ENCODE measurements at regions not wholly inside any gene's neighbourhood (a gene's known extent, or its start where the extent isn't known, plus 50 kb on each side); places are given as distances from the start of the nearest gene placed in this dataset.

DNA sequence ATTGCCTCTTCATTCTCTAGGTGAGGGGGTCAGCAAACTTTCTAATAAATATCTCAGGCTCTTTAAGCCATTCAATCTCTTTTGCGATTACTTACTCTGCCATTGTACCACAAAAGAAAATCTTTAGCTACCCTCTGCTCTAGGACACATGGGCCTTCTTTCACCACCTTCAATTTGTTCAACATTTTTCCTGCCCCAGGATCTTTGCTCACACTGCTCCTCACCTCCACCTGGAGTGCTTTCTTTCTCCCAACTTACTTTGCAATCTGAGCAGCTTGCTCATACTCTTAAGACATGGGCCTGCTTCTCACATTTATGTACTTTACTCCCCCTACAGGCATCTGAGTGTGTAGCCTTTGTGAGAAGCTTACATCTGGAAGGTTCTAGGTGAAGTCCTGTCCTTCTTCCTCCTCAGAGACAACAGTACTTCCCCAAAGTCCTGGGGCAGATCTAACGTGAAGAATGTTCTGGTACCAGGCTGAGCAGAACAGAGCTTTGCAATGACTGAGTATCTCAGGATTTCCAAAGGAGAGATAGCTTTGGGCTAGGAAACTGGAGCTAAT lies 55.0 kb upstream of the PRDM5 start:
- DNase-seq = peak; percentile 59
- H3K27me3 ChIP-seq = no peaks in the 10 kb centered on the region
- no peaks in the 10 kb centered on the region for H3K36me3 ChIP-seq
- no peak overlapping the region for H3K9ac ChIP-seq (ENCODE audit: low read depth in 2 of 2, low read length in 2 of 2)
- TF ChIP-seq, protein P1, sequence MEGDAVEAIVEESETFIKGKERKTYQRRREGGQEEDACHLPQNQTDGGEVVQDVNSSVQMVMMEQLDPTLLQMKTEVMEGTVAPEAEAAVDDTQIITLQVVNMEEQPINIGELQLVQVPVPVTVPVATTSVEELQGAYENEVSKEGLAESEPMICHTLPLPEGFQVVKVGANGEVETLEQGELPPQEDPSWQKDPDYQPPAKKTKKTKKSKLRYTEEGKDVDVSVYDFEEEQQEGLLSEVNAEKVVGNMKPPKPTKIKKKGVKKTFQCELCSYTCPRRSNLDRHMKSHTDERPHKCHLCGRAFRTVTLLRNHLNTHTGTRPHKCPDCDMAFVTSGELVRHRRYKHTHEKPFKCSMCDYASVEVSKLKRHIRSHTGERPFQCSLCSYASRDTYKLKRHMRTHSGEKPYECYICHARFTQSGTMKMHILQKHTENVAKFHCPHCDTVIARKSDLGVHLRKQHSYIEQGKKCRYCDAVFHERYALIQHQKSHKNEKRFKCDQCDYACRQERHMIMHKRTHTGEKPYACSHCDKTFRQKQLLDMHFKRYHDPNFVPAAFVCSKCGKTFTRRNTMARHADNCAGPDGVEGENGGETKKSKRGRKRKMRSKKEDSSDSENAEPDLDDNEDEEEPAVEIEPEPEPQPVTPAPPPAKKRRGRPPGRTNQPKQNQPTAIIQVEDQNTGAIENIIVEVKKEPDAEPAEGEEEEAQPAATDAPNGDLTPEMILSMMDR (IDR thresholded peaks at IDR 0.05) = peak; percentile 46
- no peaks in the 10 kb centered on the region for H3K9me3 ChIP-seq
- intact Hi-C loops (cut with DNase I) = loop anchor here (5.0 kb wide), 1 partner anchor 260 kb away; no protein-coding TSS in a partner anchor
- H3K27ac ChIP-seq = no peak overlapping the region
- no peak overlapping the region for H3K4me3 ChIP-seq
- no peaks in the 10 kb centered on the region for H3K4me1 ChIP-seq

DNA sequence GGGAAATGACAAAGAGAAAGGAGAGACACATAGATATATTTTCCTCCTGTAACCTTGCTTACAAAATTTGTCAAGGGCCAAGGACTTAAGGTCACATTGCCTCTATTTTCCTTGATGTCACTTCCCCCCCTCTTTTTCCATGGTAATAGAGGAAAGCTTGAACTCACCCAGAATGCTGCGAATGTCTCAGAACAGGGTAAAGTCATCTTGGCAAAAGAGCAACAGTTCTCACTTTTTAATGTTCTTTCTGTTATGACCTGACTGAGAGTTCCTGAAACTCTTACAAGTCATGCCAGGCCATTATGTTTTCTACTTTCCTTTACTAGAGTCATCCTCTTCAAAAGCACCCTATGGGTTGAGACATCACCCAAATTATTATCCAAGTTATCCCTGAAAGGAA lies 50.7 kb upstream of the PRDM5 start:
- no peaks in the 10 kb centered on the region for H3K36me3 ChIP-seq
- H3K9me3 ChIP-seq = no peaks in the 10 kb centered on the region
- no peak overlapping the region for H3K27ac ChIP-seq
- TF ChIP-seq, protein P1 (IDR thresholded peaks at IDR 0.05) = no peak
- intact Hi-C loops (cut with DNase I) = no loop called here
- no peak for DNase-seq
- no peak overlapping the region for H3K9ac ChIP-seq (ENCODE audit: low read depth in 2 of 2, low read length in 2 of 2)
- no peaks in the 10 kb centered on the region for H3K27me3 ChIP-seq
- H3K4me1 ChIP-seq = no peaks in the 10 kb centered on the region
- no peak overlapping the region for H3K4me3 ChIP-seq
